HepG2 (cell line): ENCODE measurements at regions not wholly inside any gene's neighbourhood (a gene's known extent, or its start where the extent isn't known, plus 50 kb on each side); places are given as distances from the start of the nearest gene placed in this dataset.

Source experiments
- ATAC-seq: fragments of 200-7000 bp; cut with Tn5 transposase; 3 replicates; pipeline ENCODE4 v1.9.1; 2020; ENCODE audit warnings: mild to moderate bottlenecking, moderate library complexity
- BruUV-seq: library from RNA; stranded (reverse); fragments of 400-500 nt; replicated peaks from 2 replicates; lab custom pipeline; 2021; lab: Mats Ljungman, UMichigan
- CTCF ChIA-PET: fragments of 300-600 bp; formaldehyde crosslinking; extraction: SDS; loops from one replicate; lab custom pipeline; 2021; ENCODE audit warnings: low total read pairs, inconsistent platforms, low intra/inter-chr PET ratio; lab: Yijun Ruan, JAX
- POLR2A ChIA-PET: fragments of 350-600 bp; sonication (Branson Sonifier 250); formaldehyde crosslinking; loops from one replicate; lab custom pipeline; 2020; ENCODE audit warnings: antibody characterized with exemption, inconsistent platforms; lab: Yijun Ruan, JAX
- DNase-seq: peaks from one replicate; pipeline ENCODE4 v3.0.0-alpha.2; 2015; ENCODE audit warnings: low spot score
- FAIRE-seq: peaks from 3 replicates; lab custom pipeline; 2011; peaks lifted over from hg19 to GRCh38; lab: Jason Lieb, UNC
- H2AFZ ChIP-seq: one replicate; pipeline ENCODE4 v1.6.1; 2011; ENCODE audit warnings: low read length, inconsistent platforms
- H3K27ac ChIP-seq: fragments of 300-600 bp; 3 replicates; pipeline ENCODE4 v1.8.0; 2011; ENCODE audit warnings: mixed run types, mild to moderate bottlenecking, mixed read lengths, low read length, inconsistent platforms; ENCODE audit not compliant: insufficient read depth; ENCODE audit errors: extremely low read length
- H3K27me3 ChIP-seq, 2 experiments: fragments of 200-600 bp in 1 of 2; 2 replicates in 1 of 2; 3 replicates in 1 of 2; pipeline versions ENCODE4 v1.6.0 to v1.8.0; 2011; ENCODE audit warnings: low read length in 2 of 2, mild to moderate bottlenecking in 2 of 2, moderate library complexity in 2 of 2, inconsistent platforms in 1 of 2; ENCODE audit not compliant: insufficient read depth in 2 of 2, control insufficient read depth in 1 of 2
- H3K36me3 ChIP-seq, 2 experiments: fragments of 200-600 bp in 1 of 2; replicated peaks in 1 of 2; 2 replicates in 1 of 2; 3 replicates in 1 of 2; pipeline versions ENCODE4 v1.5.1 to v1.8.0; 2011; ENCODE audit warnings: low read length in 2 of 2, inconsistent platforms in 1 of 2; ENCODE audit not compliant: insufficient read depth in 2 of 2, control insufficient read depth in 1 of 2
- H3K4me1 ChIP-seq: 2 replicates; pipeline ENCODE4 v1.5.1; 2012; ENCODE audit warnings: low read length, inconsistent platforms; ENCODE audit not compliant: insufficient read depth
- H3K4me2 ChIP-seq: 2 replicates; pipeline ENCODE4 v1.6.0; 2011; ENCODE audit warnings: low read depth, low read length, inconsistent platforms
- H3K4me3 ChIP-seq, 3 experiments: fragments of 200-600 bp in 1 of 3; sonication (generic), shearing (Covaris generic) in 1 of 3; replicated peaks in 1 of 3; 2 replicates each; pipeline ENCODE4 v1.5.1; 2011 to 2016; ENCODE audit warnings: low read length in 3 of 3, inconsistent platforms in 2 of 3, low read depth in 2 of 3, mild to moderate bottlenecking in 2 of 3, control low read depth in 1 of 3, mixed read lengths in 1 of 3; ENCODE audit not compliant: insufficient read depth in 1 of 3
- H3K79me2 ChIP-seq: one replicate; pipeline ENCODE4 v1.6.1; 2011; ENCODE audit warnings: low read length, inconsistent platforms; ENCODE audit not compliant: insufficient read depth
- H3K9ac ChIP-seq: 2 replicates; pipeline ENCODE4 v1.6.0; 2011; ENCODE audit warnings: mild to moderate bottlenecking, low read depth, low read length, inconsistent platforms; ENCODE audit not compliant: insufficient read depth
- H3K9me3 ChIP-seq: 2 replicates; pipeline ENCODE4 v1.5.1; 2012; ENCODE audit warnings: mild to moderate bottlenecking, low read length
- H4K20me1 ChIP-seq: 2 replicates; pipeline ENCODE4 v1.6.0; 2011; ENCODE audit warnings: inconsistent platforms, mild to moderate bottlenecking, low read length, moderate library complexity; ENCODE audit not compliant: insufficient read depth
- ARNT2 ChIP-seq: sonication (generic); formaldehyde crosslinking; IDR thresholded peaks from 2 replicates; pipeline ENCODE4 v1.8.0; 2022; ENCODE audit warnings: mild to moderate bottlenecking, low read depth, missing genetic modification reagents, moderate library complexity
- BORCS8-MEF2B ChIP-seq: sonication (generic); formaldehyde crosslinking; IDR thresholded peaks from 2 replicates; pipeline ENCODE4 v1.8.0; 2022; ENCODE audit warnings: mild to moderate bottlenecking, missing genetic modification reagents
- ERF ChIP-seq: IDR thresholded peaks from 2 replicates; pipeline ENCODE4 v1.6.1; 2018; ENCODE audit warnings: missing biosample characterization, missing genetic modification reagents
- FOSL1 ChIP-seq: sonication (generic); formaldehyde crosslinking; IDR thresholded peaks from 2 replicates; pipeline ENCODE4 v1.9.0; 2021; ENCODE audit warnings: missing genetic modification reagents, borderline replicate concordance
- GMEB1 ChIP-seq: sonication (generic); formaldehyde crosslinking; IDR thresholded peaks from 2 replicates; pipeline ENCODE4 v1.5.1; 2020; ENCODE audit warnings: missing genetic modification reagents, mild to moderate bottlenecking, borderline replicate concordance
- HINFP ChIP-seq: sonication (generic); formaldehyde crosslinking; IDR thresholded peaks from 2 replicates; pipeline ENCODE4 v1.4.0; 2020; ENCODE audit warnings: low read depth, mild to moderate bottlenecking, missing genetic modification reagents
- MYC ChIP-seq: sonication (generic); formaldehyde crosslinking; IDR thresholded peaks from 2 replicates; pipeline ENCODE4 v1.9.0; 2021; ENCODE audit warnings: missing genetic modification reagents, borderline replicate concordance
- RAD21 ChIP-seq: fragments of 450-650 bp; formaldehyde crosslinking; IDR thresholded peaks from 2 replicates; pipeline ENCODE4 v1.5.0; 2020; ENCODE audit warnings: mild to moderate bottlenecking
- SMAD1 ChIP-seq: sonication (generic); formaldehyde crosslinking; IDR thresholded peaks from 2 replicates; pipeline ENCODE4 v1.4.0; 2020; ENCODE audit warnings: missing genetic modification reagents, low read depth, mild to moderate bottlenecking, borderline replicate concordance
- SMC3 ChIP-seq: IDR thresholded peaks from 2 replicates; pipeline ENCODE4 v1.6.1; 2011; ENCODE audit warnings: low read length, improper control_type of control experiment
- TFE3 ChIP-seq: IDR thresholded peaks from 2 replicates; pipeline ENCODE4 v1.6.1; 2016
- ZC3H4 ChIP-seq: sonication (generic); formaldehyde crosslinking; IDR thresholded peaks from 2 replicates; pipeline ENCODE4 v1.4.0; 2020; ENCODE audit warnings: missing genetic modification reagents, borderline replicate concordance
- ZNF326 ChIP-seq: sonication (generic); formaldehyde crosslinking; IDR thresholded peaks from 2 replicates; pipeline ENCODE4 v1.4.0; 2020; ENCODE audit warnings: missing genetic modification reagents, borderline replicate concordance
- ZNF574 ChIP-seq: sonication (generic); formaldehyde crosslinking; IDR thresholded peaks from 2 replicates; pipeline ENCODE4 v1.4.0; 2020; ENCODE audit warnings: missing genetic modification reagents
- ZNF788 ChIP-seq: sonication (generic); formaldehyde crosslinking; IDR thresholded peaks from 2 replicates; pipeline ENCODE4 v1.5.0; 2020; ENCODE audit warnings: mild to moderate bottlenecking, missing genetic modification reagents, borderline replicate concordance
- WGBS: methylation state at CpG from one replicate; pipeline ENCODE4 v1.1.6; 2017; ENCODE audit warnings: low lambda C conversion rate; 5-methylcytosine and 5-hydroxymethylcytosine counted together
- in situ Hi-C: cut with HindIII; loops from 2 replicates; pipeline ENCODE4 v1.10.0; 2017; ENCODE audit warnings: low pct_unique_long_range_greater_than_20kb; ENCODE audit not compliant: extremely low pct_ligation_motif_present
- intact Hi-C: fragments of 100-400 bp; cut with micrococcal nuclease; formaldehyde crosslinking; loops from one replicate; pipeline ENCODE4 v1.10.0; 2022; ENCODE audit not compliant: unreplicated experiment

- TF ChIP-seq HINFP (CRISPR knock-in tag) (no peak), ARNT2 (no peak), GMEB1 (CRISPR knock-in tag) (no peak), SMAD1 (CRISPR knock-in tag) (no peak)
Measured at GRCh38 chr1:94600556-94600955, 59.0 kb upstream of the F3 start (continued).

- Histone ChIP-seq H2AFZ (no peak overlapping the region), H3K9ac (no peak overlapping the region), H3K4me2 (no peak overlapping the region; the same call in 1 of the 2 replicates), H3K4me1 (peaks cover 32% of the 10 kb centered on the region), H4K20me1 (no peaks in the 10 kb centered on the region), H3K36me3 (no peaks in the 10 kb centered on the region), H3K27me3 (peaks cover 0 to 4% of the 10 kb centered on the region in 2 experiments; a peak in 1 of 5 replicates), H3K79me2 (no peaks in the 10 kb centered on the region), H3K27ac (no peak overlapping the region), H3K4me3 (no peak overlapping the region), H3K9me3 (no peaks in the 10 kb centered on the region)
- BruUV-seq, result no TSS peak
- DNase-seq, result peak; percentile 43
- peak; percentile 91 for ATAC-seq
- FAIRE-seq, result peak; percentile 76
- in situ Hi-C loops, result loop anchor here (5.0 kb wide), 1 partner anchor 77 kb away; no protein-coding TSS in a partner anchor
- intact Hi-C loops, result loop anchor here (5.0 kb wide), 2 partner anchors 57 to 77 kb away; partner anchors contain the start of gene F3
- POLR2A ChIA-PET, result interaction anchor here (1.1 to 1.2 kb wide), 2 partner anchors 10 to 19 kb away, joined by 3 read pairs; no protein-coding TSS in a partner anchor
- CTCF ChIA-PET, result interaction anchor here (1.1 kb wide), 1 partner anchor 117 kb away, joined by 3 read pairs; no protein-coding TSS in a partner anchor
- 44% methylated on average over 11 of the region's 11 CpGs for WGBS
- TF ChIP-seq FOSL1 (CRISPR knock-in tag), result no peak
- TF ChIP-seq ZNF326 (CRISPR knock-in tag), result no peak
- no peak for TF ChIP-seq TFE3 (CRISPR knock-in tag)
- TF ChIP-seq ZNF788, result no peak
- peak; percentile 25; the same call in 1 of the 2 replicates for TF ChIP-seq ERF (CRISPR knock-in tag)
- TF ChIP-seq BORCS8-MEF2B (CRISPR knock-in tag), result no peak
- peak; percentile 46 for TF ChIP-seq SMC3
- peak; percentile 68 for TF ChIP-seq RAD21
- TF ChIP-seq ZC3H4 (CRISPR knock-in tag), result no peak
- no peak for TF ChIP-seq ZNF574 (CRISPR knock-in tag)
- no peak for TF ChIP-seq MYC (CRISPR knock-in tag)
Measured at GRCh38 chr1:94599095-94599813, 57.7 kb upstream of the F3 start.
